Ishikawa (cell line): ENCODE measurements at regions not wholly inside any gene's neighbourhood (a gene's known extent, or its start where the extent isn't known, plus 50 kb on each side); places are given as distances from the start of the nearest gene placed in this dataset.

ENCODE experiments used
- RAD21 ChIP-seq: IDR thresholded peaks from 2 replicates; pipeline ENCODE4 v1.6.1; 2012; ENCODE audit warnings: low read depth
- TEAD4 ChIP-seq: IDR thresholded peaks from 2 replicates; pipeline ENCODE4 v1.6.1; 2012
- YY1 ChIP-seq: IDR thresholded peaks from 2 replicates; pipeline ENCODE4 v1.6.1; 2012; ENCODE audit warnings: low read depth
- ZBTB7A ChIP-seq: IDR thresholded peaks from 2 replicates; pipeline ENCODE4 v1.6.1; 2012; ENCODE audit warnings: low read depth
- TF ChIP-seq, protein P1 (sequence below): IDR thresholded peaks from 2 replicates; pipeline ENCODE4 v1.6.1; 2012
- TF ChIP-seq, protein P2 (sequence below): IDR thresholded peaks from 2 replicates; pipeline ENCODE4 v1.6.1; 2012; ENCODE audit warnings: low read depth, mild to moderate bottlenecking

DNA sequence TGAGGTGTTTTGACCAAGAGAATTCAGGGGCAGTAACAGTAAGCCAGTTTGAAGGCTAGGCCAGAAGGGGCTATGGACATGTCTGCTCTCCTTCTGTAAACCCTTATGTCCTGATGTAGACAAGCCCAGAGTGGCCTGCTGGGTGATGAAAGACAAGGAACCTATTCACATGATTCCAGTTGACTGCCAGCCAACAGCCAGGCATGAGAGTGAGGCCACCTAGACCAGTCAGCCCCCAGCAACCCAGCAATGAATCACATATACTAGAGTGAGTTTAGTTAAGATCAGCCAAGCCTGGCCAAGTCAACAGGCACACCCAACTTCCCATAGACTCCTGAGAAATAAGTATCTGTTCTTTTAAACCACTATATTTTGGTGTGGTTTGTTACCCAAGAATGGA, 1889.7 kb upstream of the CELF4 start:
- TF ChIP-seq, protein P1, sequence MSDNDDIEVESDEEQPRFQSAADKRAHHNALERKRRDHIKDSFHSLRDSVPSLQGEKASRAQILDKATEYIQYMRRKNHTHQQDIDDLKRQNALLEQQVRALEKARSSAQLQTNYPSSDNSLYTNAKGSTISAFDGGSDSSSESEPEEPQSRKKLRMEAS = no peak
- TF ChIP-seq ZBTB7A (no peak), YY1 (no peak), RAD21 (no peak), TEAD4 (no peak)
- TF ChIP-seq, protein P2, sequence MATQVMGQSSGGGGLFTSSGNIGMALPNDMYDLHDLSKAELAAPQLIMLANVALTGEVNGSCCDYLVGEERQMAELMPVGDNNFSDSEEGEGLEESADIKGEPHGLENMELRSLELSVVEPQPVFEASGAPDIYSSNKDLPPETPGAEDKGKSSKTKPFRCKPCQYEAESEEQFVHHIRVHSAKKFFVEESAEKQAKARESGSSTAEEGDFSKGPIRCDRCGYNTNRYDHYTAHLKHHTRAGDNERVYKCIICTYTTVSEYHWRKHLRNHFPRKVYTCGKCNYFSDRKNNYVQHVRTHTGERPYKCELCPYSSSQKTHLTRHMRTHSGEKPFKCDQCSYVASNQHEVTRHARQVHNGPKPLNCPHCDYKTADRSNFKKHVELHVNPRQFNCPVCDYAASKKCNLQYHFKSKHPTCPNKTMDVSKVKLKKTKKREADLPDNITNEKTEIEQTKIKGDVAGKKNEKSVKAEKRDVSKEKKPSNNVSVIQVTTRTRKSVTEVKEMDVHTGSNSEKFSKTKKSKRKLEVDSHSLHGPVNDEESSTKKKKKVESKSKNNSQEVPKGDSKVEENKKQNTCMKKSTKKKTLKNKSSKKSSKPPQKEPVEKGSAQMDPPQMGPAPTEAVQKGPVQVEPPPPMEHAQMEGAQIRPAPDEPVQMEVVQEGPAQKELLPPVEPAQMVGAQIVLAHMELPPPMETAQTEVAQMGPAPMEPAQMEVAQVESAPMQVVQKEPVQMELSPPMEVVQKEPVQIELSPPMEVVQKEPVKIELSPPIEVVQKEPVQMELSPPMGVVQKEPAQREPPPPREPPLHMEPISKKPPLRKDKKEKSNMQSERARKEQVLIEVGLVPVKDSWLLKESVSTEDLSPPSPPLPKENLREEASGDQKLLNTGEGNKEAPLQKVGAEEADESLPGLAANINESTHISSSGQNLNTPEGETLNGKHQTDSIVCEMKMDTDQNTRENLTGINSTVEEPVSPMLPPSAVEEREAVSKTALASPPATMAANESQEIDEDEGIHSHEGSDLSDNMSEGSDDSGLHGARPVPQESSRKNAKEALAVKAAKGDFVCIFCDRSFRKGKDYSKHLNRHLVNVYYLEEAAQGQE = no peak
